DOHH2 (cell line): ENCODE measurements at regions not wholly inside any gene's neighbourhood (a gene's known extent, or its start where the extent isn't known, plus 50 kb on each side); places are given as distances from the start of the nearest gene placed in this dataset.
"Not testable (repeated sequence)": the region's sequence is repeated elsewhere in the genome, so short reads cannot be mapped to it uniquely, and the experiment has no call there.

Experiments
- H3F3A ChIP-seq: fragments of 200-600 bp; sonication (generic), shearing (Covaris generic); 2 replicates; pipeline ENCODE4 v1.6.0; 2016; ENCODE audit warnings: antibody characterized with exemption, mild to moderate bottlenecking; ENCODE audit not compliant: control insufficient read depth, insufficient read depth
- H3K27ac ChIP-seq: fragments of 200-600 bp; sonication (generic); 2 replicates; pipeline ENCODE4 v1.5.1; 2014; ENCODE audit warnings: low read depth, mild to moderate bottlenecking, low read length, moderate library complexity
- H3K27me3 ChIP-seq: fragments of 200-600 bp; sonication (generic); 2 replicates; pipeline ENCODE4 v1.6.1; 2014; ENCODE audit warnings: mild to moderate bottlenecking, low read length, mixed read lengths; ENCODE audit not compliant: control insufficient read depth
- H3K36me3 ChIP-seq: fragments of 200-600 bp; sonication (generic); 2 replicates; pipeline ENCODE4 v1.6.1; 2014; ENCODE audit warnings: mild to moderate bottlenecking, low read length, moderate library complexity, mixed read lengths; ENCODE audit not compliant: control insufficient read depth
- H3K4me1 ChIP-seq: fragments of 200-600 bp; sonication (generic); 2 replicates; pipeline ENCODE4 v1.6.1; 2014; ENCODE audit warnings: mild to moderate bottlenecking, low read length, mixed read lengths; ENCODE audit not compliant: control insufficient read depth
- H3K4me2 ChIP-seq: fragments of 200-600 bp; sonication (generic); 2 replicates; pipeline ENCODE4 v1.6.0; 2014; ENCODE audit warnings: mild to moderate bottlenecking, low read length, moderate library complexity
- H3K4me3 ChIP-seq: fragments of 200-600 bp; sonication (generic); 2 replicates; pipeline ENCODE4 v1.5.1; 2014; ENCODE audit warnings: mild to moderate bottlenecking, low read length, mixed read lengths
- H3K79me2 ChIP-seq: fragments of 200-600 bp; sonication (generic); 2 replicates; pipeline ENCODE4 v1.6.1; 2014; ENCODE audit warnings: mild to moderate bottlenecking, low read length, mixed read lengths; ENCODE audit not compliant: control insufficient read depth
- H3K9me2 ChIP-seq: fragments of 200-600 bp; sonication (generic); replicated peaks from 2 replicates; pipeline ENCODE4 v1.6.1; 2014; ENCODE audit warnings: mild to moderate bottlenecking, low read length, mixed read lengths; ENCODE audit not compliant: control insufficient read depth
- H3K9me3 ChIP-seq: fragments of 200-600 bp; sonication (generic); 2 replicates; pipeline ENCODE4 v1.6.1; 2014; ENCODE audit warnings: antibody characterized with exemption, low read length, mixed read lengths; ENCODE audit not compliant: control insufficient read depth, insufficient read depth
- H4K20me1 ChIP-seq: fragments of 200-600 bp; sonication (generic); 2 replicates; pipeline ENCODE4 v1.6.0; 2014; ENCODE audit warnings: low read depth, mild to moderate bottlenecking, antibody characterized with exemption, low read length, moderate library complexity; ENCODE audit not compliant: control insufficient read depth, insufficient read depth
- CTCF ChIP-seq: fragments of 200-600 bp; sonication (generic); IDR thresholded peaks from one replicate; pipeline ENCODE4 v1.5.1; 2014; ENCODE audit warnings: antibody characterized with exemption, mild to moderate bottlenecking, low read depth, low read length; ENCODE audit not compliant: poor library complexity, severe bottlenecking
- EZH2phosphoT487 ChIP-seq: fragments of 200-600 bp; sonication (generic); IDR thresholded peaks from 2 replicates; pipeline ENCODE4 v1.6.1; 2017; ENCODE audit warnings: borderline replicate concordance, mild to moderate bottlenecking, antibody characterized with exemption, low read length, moderate library complexity, mixed read lengths

- Histone ChIP-seq H3K4me2 (no peak overlapping the region), H3K9me3 (no peaks in the 10 kb centered on the region), H3K36me3 (no peaks in the 10 kb centered on the region), H4K20me1 (no peaks in the 10 kb centered on the region), H3K27ac (no peak overlapping the region), H3K4me1 (no peaks in the 10 kb centered on the region; the same call in 1 of the 2 replicates), H3K4me3 (no peak overlapping the region), H3K27me3 (no peaks in the 10 kb centered on the region), H3K79me2 (no peaks in the 10 kb centered on the region), H3K9me2 (no peaks in the 10 kb centered on the region; the same call in 1 of the 2 replicates), H3F3A (no peaks in the 10 kb centered on the region)
- TF ChIP-seq CTCF (no peak), EZH2phosphoT487 (no peak)
These were observed 1204.0 kb upstream of the ADGRB3 start for GRCh38 chr6:67431076-67431475.

DNA sequence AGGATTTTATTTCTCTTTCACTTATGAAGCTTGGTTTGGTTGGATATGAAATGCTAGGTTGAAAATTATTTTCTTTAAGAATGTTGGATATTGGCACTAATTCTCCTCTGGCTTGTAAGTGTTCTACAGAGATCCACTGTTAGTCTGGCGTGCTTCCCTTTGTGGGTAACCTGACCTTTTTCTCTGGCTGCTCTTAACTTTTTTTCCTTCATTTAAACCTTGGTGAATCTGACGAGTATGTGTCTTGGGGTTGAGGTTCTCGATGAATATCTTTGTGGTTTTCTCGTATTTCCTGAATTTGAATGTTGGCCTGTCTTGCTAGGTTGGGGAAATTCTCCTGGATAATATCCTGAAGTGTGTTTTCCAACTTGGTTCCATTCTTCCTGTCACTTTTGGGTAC lies 1208.4 kb upstream of the ADGRB3 start:
- not testable (repeated sequence) for H3K27me3 ChIP-seq, H3K4me3 ChIP-seq, H3K27ac ChIP-seq, H3K36me3 ChIP-seq, H3F3A ChIP-seq, H4K20me1 ChIP-seq, H3K4me1 ChIP-seq, H3K79me2 ChIP-seq, H3K9me3 ChIP-seq, H3K9me2 ChIP-seq, H3K4me2 ChIP-seq

- TF ChIP-seq CTCF (no peak), EZH2phosphoT487 (no peak)
- H3K4me3 ChIP-seq = no peak overlapping the region
- H3K27ac ChIP-seq = no peak overlapping the region
These were observed 1223.0 kb upstream of the ADGRB3 start for GRCh38 chr6:67412035-67412434.

DNA sequence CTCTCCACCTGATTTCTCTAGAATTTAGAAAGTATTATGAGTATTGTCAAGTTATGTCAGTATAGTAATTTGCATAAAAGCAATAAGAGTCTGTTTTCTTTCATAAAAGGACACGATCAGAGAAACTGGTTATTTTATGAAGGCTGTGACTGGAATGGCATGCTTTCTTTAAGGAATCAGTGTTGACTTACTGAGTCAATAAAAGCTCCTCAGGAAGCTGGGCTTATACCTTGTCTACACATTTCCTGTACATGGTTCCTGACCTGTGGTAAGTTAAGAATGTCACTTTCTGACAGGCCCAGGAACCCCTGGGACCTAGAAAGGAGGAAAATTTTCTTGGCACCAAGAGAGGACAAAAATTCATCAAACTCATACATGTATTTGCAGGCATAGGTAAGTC lies 1224.0 kb upstream of the ADGRB3 start:
- Histone ChIP-seq H3K9me3 (peaks cover 2% of the 10 kb centered on the region; the same call in 1 of the 2 replicates), H3F3A (no peaks in the 10 kb centered on the region), H3K4me3 (no peak overlapping the region), H4K20me1 (no peaks in the 10 kb centered on the region), H3K4me1 (no peaks in the 10 kb centered on the region), H3K9me2 (no peaks in the 10 kb centered on the region), H3K27ac (no peak overlapping the region), H3K79me2 (no peaks in the 10 kb centered on the region), H3K36me3 (no peaks in the 10 kb centered on the region), H3K4me2 (no peak overlapping the region), H3K27me3 (no peaks in the 10 kb centered on the region)
- TF ChIP-seq CTCF = no peak
- TF ChIP-seq EZH2phosphoT487 = no peak

More at GRCh38 chr6:67412035-67412434, 1223.0 kb upstream of the ADGRB3 start:
- Histone ChIP-seq H3K27me3 (no peaks in the 10 kb centered on the region), H3K9me3 (0 out of 2 replicates have a peak, but pooled peaks cover 2% of the 10 kb centered on the region), H4K20me1 (no peaks in the 10 kb centered on the region), H3K9me2 (no peaks in the 10 kb centered on the region), H3K4me2 (no peak overlapping the region), H3K36me3 (no peaks in the 10 kb centered on the region), H3K79me2 (no peaks in the 10 kb centered on the region), H3F3A (no peaks in the 10 kb centered on the region), H3K4me1 (no peaks in the 10 kb centered on the region)
